BE2C (cell line): ENCODE measurements at regions not wholly inside any gene's neighbourhood (a gene's known extent, or its start where the extent isn't known, plus 50 kb on each side); places are given as distances from the start of the nearest gene placed in this dataset.

Experiments used
- DNase-seq: peaks from one replicate; pipeline ENCODE4 v3.0.0-alpha.2; 2020
- H3K27me3 ChIP-seq: fragments of 250-450 bp; sonication (Bioruptor Pico); 2 replicates; pipeline ENCODE4 v1.5.1; 2020; ENCODE audit warnings: mild to moderate bottlenecking
- H3K36me3 ChIP-seq: fragments of 250-450 bp; sonication (Bioruptor Pico); 2 replicates; pipeline ENCODE4 v1.5.1; 2020; ENCODE audit warnings: mild to moderate bottlenecking
- H3K4me1 ChIP-seq: fragments of 250-450 bp; sonication (Bioruptor Pico); 2 replicates; pipeline ENCODE4 v1.5.1; 2020
- H3K4me3 ChIP-seq: 2 replicates; pipeline ENCODE4 v1.5.1; 2011; ENCODE audit warnings: low read depth, low read length
- H3K9me3 ChIP-seq: fragments of 250-450 bp; sonication (Bioruptor Pico); 2 replicates; pipeline ENCODE4 v1.5.1; 2020
- TF ChIP-seq, protein P1 (sequence below): IDR thresholded peaks from 2 replicates; pipeline ENCODE4 v1.5.1; 2012; ENCODE audit warnings: mild to moderate bottlenecking, low read depth, low read length

DNA sequence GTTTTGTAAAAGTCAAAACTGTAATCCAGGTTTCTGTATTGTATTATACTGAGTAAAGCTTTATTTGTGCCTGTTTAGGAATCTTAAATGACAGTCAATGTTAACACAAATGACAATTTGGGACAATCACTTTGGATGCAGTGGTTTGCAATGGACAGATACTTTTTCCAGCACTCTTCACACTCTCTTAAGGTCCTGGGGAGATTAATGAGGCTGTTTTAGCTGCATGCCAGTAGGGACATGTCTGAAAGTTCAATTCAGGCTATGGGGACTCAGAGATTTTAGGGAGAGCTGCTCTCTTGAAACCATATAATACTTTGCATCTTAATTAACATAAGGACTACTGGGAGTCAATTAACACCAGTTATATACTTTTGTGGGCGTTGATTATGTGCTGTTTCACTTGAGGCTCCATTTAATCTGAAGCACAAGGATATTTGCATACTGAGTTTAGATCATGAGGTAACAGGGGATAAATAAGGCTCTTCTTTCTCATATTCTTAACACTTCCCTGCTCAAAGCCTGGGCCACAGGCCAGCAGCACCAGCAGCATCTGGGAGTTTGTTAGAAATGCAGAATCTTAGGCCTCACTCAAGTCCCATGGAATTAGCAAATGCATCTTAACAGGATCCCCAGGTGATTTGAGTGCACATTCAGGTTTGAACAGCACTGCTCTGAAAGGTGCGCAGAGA is 972.8 kb downstream of the PLOD2 start:
- DNase-seq, result no peak
- no peaks in the 10 kb centered on the region for H3K9me3 ChIP-seq

GRCh38 chr3:145190138-145190537 is 970.8 kb downstream of the PLOD2 start:
- TF ChIP-seq, protein P1, sequence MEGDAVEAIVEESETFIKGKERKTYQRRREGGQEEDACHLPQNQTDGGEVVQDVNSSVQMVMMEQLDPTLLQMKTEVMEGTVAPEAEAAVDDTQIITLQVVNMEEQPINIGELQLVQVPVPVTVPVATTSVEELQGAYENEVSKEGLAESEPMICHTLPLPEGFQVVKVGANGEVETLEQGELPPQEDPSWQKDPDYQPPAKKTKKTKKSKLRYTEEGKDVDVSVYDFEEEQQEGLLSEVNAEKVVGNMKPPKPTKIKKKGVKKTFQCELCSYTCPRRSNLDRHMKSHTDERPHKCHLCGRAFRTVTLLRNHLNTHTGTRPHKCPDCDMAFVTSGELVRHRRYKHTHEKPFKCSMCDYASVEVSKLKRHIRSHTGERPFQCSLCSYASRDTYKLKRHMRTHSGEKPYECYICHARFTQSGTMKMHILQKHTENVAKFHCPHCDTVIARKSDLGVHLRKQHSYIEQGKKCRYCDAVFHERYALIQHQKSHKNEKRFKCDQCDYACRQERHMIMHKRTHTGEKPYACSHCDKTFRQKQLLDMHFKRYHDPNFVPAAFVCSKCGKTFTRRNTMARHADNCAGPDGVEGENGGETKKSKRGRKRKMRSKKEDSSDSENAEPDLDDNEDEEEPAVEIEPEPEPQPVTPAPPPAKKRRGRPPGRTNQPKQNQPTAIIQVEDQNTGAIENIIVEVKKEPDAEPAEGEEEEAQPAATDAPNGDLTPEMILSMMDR, result no peak

More for the DNA sequence above, 972.8 kb downstream of the PLOD2 start:
- peaks cover 18% of the 10 kb centered on the region for H3K4me1 ChIP-seq
- H3K36me3 ChIP-seq, result no peaks in the 10 kb centered on the region
- TF ChIP-seq, protein P1, result no peak
- no peaks in the 10 kb centered on the region for H3K27me3 ChIP-seq
- H3K4me3 ChIP-seq, result no peak overlapping the region

DNA sequence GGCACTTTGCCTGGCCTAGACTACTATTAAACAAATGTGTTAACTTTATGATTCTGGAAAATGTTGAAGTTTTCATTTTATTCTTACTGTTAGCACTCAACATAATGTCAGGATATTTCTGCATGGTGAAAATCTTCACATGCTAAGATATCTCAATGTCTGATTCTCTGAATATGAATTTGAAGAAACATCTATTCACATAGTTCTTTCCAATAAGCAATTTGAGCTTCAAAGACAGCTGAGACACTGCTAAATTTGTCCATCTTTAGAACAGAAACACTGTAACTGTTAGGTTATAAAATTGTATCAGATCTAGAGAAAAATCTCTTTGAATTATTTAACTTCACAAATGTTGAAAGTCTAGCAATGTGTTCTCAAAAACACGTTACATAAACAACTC is 970.2 kb downstream of the PLOD2 start:
- Histone ChIP-seq H3K36me3 (no peaks in the 10 kb centered on the region), H3K9me3 (no peaks in the 10 kb centered on the region), H3K4me3 (no peak overlapping the region), H3K27me3 (no peaks in the 10 kb centered on the region), H3K4me1 (peaks cover 18% of the 10 kb centered on the region)
- TF ChIP-seq, protein P1, result no peak
- DNase-seq, result no peak

More at GRCh38 chr3:145190138-145190537, 970.8 kb downstream of the PLOD2 start:
- Histone ChIP-seq H3K36me3 (no peaks in the 10 kb centered on the region), H3K4me1 (peaks cover 18% of the 10 kb centered on the region), H3K4me3 (no peak overlapping the region), H3K27me3 (no peaks in the 10 kb centered on the region), H3K9me3 (no peaks in the 10 kb centered on the region)
- no peak for DNase-seq

GRCh38 chr3:145191543-145191942 is 969.4 kb downstream of the PLOD2 start:
- no peaks in the 10 kb centered on the region for H3K27me3 ChIP-seq
- H3K4me1 ChIP-seq, result peaks cover 18% of the 10 kb centered on the region
- H3K4me3 ChIP-seq, result no peak overlapping the region
- TF ChIP-seq, protein P1, result no peak
- no peaks in the 10 kb centered on the region for H3K9me3 ChIP-seq
- no peaks in the 10 kb centered on the region for H3K36me3 ChIP-seq
- peak; percentile 26 for DNase-seq

GRCh38 chr3:145197051-145197820 is 963.7 kb downstream of the PLOD2 start:
- Histone ChIP-seq H3K4me3 (no peak overlapping the region), H3K4me1 (peaks cover 3% of the 10 kb centered on the region), H3K36me3 (no peaks in the 10 kb centered on the region), H3K9me3 (no peaks in the 10 kb centered on the region), H3K27me3 (no peaks in the 10 kb centered on the region)
- DNase-seq, result peak; percentile 35
- TF ChIP-seq, protein P1, result no peak

DNA sequence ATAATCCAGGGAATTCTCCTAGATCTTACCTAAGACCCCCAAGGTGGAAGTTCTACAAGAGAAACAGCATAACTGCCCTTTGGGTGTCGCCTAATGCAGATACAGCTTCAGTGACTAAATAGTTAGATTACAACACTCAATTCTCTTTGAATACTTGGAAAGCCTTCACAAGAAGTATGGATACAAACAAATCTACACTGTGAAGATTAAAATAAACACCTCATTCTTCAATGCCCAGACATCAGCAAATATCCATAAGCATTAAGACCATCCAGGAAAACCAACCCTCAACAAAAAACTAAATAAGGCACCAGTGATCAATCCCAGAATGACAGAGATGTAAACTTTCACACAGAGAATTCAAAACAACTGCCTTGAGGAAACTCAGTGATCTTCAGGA is 963.2 kb downstream of the PLOD2 start:
- Histone ChIP-seq H3K36me3 (no peaks in the 10 kb centered on the region), H3K4me1 (no peaks in the 10 kb centered on the region), H3K27me3 (no peaks in the 10 kb centered on the region), H3K4me3 (no peak overlapping the region), H3K9me3 (no peaks in the 10 kb centered on the region)
- DNase-seq, result no peak
- TF ChIP-seq, protein P1, result no peak
